ENCODE measurements at regions not wholly inside any gene's neighbourhood (a gene's known extent, or its start where the extent isn't known, plus 50 kb on each side); places are given as distances from the start of the nearest gene placed in this dataset.
"Not testable (repeated sequence)": the region's sequence is repeated elsewhere in the genome, so short reads cannot be mapped to it uniquely, and the experiment has no call there.

GRCh38 chr18:59038295-59039039 lies 101.2 kb upstream of the SEC11C start:
- no peak for DNase-seq

GRCh38 chr18:59039040-59039320 lies 100.7 kb upstream of the SEC11C start:
- not testable (repeated sequence) for DNase-seq

DNA sequence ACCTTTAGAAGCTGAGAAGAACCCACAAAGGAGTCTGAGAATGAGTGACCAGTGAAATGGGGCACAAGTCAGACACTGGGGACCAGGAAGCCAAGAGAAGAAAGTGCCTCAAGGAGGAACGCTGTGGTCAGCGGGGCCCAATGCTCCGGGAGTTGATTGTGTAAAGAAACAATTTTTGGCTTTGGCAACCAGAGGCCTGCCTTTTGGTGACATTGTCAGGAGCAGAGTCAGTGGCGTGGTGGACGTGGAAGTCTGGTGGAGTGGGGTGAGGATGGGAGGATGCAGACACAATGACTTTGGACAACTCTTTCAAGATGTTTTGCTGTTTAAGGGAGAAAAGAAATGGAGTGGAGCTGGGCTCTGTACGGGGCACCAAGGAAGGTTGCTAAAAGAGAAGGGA lies 100.2 kb upstream of the SEC11C start:
- DNase-seq, result no peak

DNA sequence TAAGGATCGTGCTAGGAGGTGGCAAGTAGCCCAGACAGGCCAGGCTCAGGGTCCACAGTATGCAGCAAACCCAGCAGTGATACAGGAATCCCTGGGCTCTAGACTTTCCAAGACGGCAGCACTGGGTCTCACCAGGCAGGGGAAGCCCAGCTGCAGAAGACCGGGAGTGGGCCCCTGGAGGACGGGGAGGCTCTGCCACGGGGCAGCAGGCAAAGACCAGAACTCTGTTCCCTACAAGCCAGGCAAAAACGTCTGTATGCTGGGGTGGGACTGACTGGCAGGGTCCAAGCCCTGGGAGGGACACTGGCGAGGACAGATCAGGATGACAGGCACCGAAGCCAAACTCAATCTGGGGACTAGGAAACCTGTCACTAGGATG lies 98.9 kb upstream of the SEC11C start:
- DNase-seq, result no peak

DNA sequence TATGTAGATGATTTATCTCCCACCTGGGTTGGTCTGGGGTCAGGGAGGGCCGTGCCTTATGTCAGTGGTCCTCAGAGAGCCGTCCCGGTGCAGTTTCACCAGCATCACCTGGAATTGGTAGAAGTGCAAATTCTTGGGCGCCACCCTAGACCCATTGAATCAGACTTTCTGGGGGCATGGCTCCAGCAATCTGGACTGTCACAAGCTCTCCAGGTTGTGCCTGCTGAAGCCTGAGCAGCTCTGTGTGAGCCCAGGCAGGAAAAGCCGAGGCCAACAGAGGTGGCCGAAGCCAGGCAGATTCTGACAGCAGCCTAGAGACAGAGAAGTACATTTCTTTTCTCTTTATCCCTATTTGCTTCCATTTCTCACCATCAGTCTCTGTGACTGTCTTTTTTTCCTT lies 98.4 kb upstream of the SEC11C start:
- DNase-seq, result no peak

DNA sequence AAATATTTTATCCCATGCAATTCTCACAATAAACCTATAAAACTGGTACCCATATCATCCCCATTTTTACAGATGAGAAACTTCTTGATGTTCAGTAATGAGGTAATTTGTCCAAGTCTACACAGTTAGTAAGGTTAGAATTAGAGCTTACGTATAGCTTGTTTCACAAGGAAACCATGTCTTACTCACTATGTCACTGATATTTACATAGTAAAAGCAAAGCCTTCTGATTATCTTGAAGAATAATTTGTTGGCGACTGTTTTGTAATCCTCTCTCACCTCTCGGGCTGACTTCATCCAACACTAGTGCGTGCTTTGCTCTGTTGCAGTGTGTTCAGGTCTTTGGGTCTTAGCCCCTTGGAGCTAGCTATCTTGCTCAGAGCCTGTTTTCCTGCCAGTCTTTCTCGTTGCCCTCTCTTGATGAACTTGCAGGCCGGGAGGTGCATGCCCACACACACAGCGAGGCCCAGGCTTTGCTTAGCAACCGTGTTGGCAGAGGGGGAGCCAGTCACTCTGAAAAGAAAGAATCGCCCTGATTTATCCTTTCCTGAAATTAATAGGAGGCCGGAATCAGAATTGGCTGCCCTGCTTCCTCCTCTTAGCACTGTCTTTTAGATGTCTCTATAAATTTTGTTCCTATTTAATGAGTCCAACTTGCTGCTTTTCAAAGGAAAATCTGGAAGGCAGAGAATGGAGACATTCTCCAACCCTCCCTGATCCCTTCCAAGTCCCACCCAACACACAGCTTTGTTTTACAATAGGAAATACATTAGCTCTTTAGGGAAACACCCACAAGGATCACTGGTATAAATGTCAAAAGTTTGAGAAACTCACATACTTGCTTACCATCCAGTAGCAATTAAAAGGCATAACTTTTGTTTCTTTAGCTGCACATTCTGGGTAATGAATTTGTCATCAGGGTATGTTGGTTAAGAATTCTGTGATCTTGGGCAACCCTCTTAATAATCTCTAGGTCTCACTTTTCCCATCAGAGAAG lies 97.6 kb upstream of the SEC11C start:
- no peak for DNase-seq

GRCh38 chr18:59044855-59045254 lies 94.8 kb upstream of the SEC11C start:
- DNase-seq, result no peak

GRCh38 chr18:59047321-59048047 lies 92.2 kb upstream of the SEC11C start:
- no peak for DNase-seq

- DNase-seq, result no peak
These were observed 91.7 kb upstream of the SEC11C start for GRCh38 chr18:59048048-59048363.

GRCh38 chr18:59048378-59048777 lies 91.3 kb upstream of the SEC11C start:
- DNase-seq, result no peak

DNA sequence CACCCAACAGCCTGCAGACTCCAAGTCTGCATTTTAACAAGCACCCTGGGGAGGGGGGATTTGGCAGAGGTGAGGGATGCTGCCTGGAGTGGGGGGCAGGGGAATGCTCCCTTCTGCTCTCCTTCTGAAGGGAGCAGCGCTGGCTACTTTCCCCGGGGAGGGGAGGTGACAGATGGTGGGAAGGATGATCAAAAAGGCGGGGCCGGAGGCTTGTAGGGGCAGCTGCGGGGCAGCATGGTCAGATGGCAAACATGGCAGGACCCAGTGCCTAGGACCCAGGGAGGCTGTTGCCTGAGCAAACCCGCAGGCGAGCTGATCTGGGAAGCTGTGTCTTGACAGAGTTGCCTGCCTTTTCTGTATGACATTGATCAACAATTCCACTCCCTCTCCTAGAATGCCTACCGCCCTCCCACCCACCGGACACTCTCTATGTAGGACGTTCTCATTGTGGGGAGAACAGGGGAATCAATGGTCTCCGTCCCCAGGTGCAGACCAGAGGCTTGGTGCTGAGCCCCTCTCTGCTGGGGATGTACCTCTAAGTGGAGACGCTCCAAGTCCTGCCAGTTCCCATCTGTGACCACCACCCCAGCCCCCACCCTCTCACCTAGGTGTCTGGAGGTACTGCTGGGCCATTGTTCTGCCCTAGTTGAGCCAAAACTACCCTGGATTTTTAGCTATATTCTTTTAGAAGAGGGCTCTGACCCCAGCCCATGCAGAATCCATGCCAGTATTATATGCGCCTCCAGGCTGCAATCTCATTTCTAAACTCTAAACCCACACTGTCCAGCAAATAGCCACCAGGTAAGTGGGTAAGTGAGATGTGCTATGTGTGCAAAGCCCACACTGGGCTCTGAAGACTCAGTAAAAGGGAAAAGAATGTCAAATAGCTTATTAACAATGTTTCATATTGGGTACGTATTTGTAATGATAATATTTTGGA lies 89.7 kb upstream of the SEC11C start:
- no peak for DNase-seq

GRCh38 chr18:59050661-59051057 lies 89.0 kb upstream of the SEC11C start:
- DNase-seq, result no peak

GRCh38 chr18:59051470-59052165 lies 88.1 kb upstream of the SEC11C start:
- no peak for DNase-seq

GRCh38 chr18:59052965-59053820 lies 86.5 kb upstream of the SEC11C start:
- no peak for DNase-seq

GRCh38 chr18:59054496-59055287 lies 85.0 kb upstream of the SEC11C start:
- DNase-seq, result no peak

- no peak for DNase-seq
These were observed 84.2 kb upstream of the SEC11C start for GRCh38 chr18:59055345-59056032.

- DNase-seq, result peak in 4 of 6 experiments; percentile 25 to 45 (median 33)
These were observed 82.8 kb upstream of the SEC11C start for GRCh38 chr18:59056706-59057492.

- no peak for DNase-seq
These were observed 82.2 kb upstream of the SEC11C start for GRCh38 chr18:59057493-59057795.

DNA sequence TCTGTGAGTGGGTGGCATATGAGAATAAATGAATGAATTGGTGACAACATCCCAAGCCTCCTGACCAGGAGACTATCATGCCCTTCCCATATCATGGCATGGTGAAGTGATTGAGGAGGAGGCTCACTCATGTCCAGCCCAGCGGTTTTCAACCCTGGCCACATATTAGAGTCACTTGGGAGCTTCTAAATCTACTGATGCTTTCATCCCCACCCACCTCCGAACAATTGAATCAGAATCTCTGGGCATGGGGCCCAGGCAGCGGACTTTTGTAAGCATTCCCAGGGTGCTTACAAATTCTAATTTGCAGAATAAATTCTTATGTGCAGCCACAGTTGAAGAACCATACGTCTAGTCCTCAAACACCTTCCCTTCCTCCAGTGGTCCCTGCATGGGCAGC lies 81.7 kb upstream of the SEC11C start:
- DNase-seq, result no peak

All from stimulated activated naive CD4-positive, alpha-beta T cell (primary cell).